DOHH2 (cell line): ENCODE measurements at regions not wholly inside any gene's neighbourhood (a gene's known extent, or its start where the extent isn't known, plus 50 kb on each side); places are given as distances from the start of the nearest gene placed in this dataset.

Experiments used
- H3F3A ChIP-seq: fragments of 200-600 bp; sonication (generic), shearing (Covaris generic); 2 replicates; pipeline ENCODE4 v1.6.0; 2016; ENCODE audit warnings: antibody characterized with exemption, mild to moderate bottlenecking; ENCODE audit not compliant: control insufficient read depth, insufficient read depth
- H3K27ac ChIP-seq: fragments of 200-600 bp; sonication (generic); 2 replicates; pipeline ENCODE4 v1.5.1; 2014; ENCODE audit warnings: low read depth, mild to moderate bottlenecking, low read length, moderate library complexity
- H3K27me3 ChIP-seq: fragments of 200-600 bp; sonication (generic); 2 replicates; pipeline ENCODE4 v1.6.1; 2014; ENCODE audit warnings: mild to moderate bottlenecking, low read length, mixed read lengths; ENCODE audit not compliant: control insufficient read depth
- H3K36me3 ChIP-seq: fragments of 200-600 bp; sonication (generic); 2 replicates; pipeline ENCODE4 v1.6.1; 2014; ENCODE audit warnings: mild to moderate bottlenecking, low read length, moderate library complexity, mixed read lengths; ENCODE audit not compliant: control insufficient read depth
- H3K4me1 ChIP-seq: fragments of 200-600 bp; sonication (generic); 2 replicates; pipeline ENCODE4 v1.6.1; 2014; ENCODE audit warnings: mild to moderate bottlenecking, low read length, mixed read lengths; ENCODE audit not compliant: control insufficient read depth
- H3K4me2 ChIP-seq: fragments of 200-600 bp; sonication (generic); 2 replicates; pipeline ENCODE4 v1.6.0; 2014; ENCODE audit warnings: mild to moderate bottlenecking, low read length, moderate library complexity
- H3K4me3 ChIP-seq: fragments of 200-600 bp; sonication (generic); 2 replicates; pipeline ENCODE4 v1.5.1; 2014; ENCODE audit warnings: mild to moderate bottlenecking, low read length, mixed read lengths
- H3K79me2 ChIP-seq: fragments of 200-600 bp; sonication (generic); 2 replicates; pipeline ENCODE4 v1.6.1; 2014; ENCODE audit warnings: mild to moderate bottlenecking, low read length, mixed read lengths; ENCODE audit not compliant: control insufficient read depth
- H3K9me2 ChIP-seq: fragments of 200-600 bp; sonication (generic); replicated peaks from 2 replicates; pipeline ENCODE4 v1.6.1; 2014; ENCODE audit warnings: mild to moderate bottlenecking, low read length, mixed read lengths; ENCODE audit not compliant: control insufficient read depth
- H3K9me3 ChIP-seq: fragments of 200-600 bp; sonication (generic); 2 replicates; pipeline ENCODE4 v1.6.1; 2014; ENCODE audit warnings: antibody characterized with exemption, low read length, mixed read lengths; ENCODE audit not compliant: control insufficient read depth, insufficient read depth
- H4K20me1 ChIP-seq: fragments of 200-600 bp; sonication (generic); 2 replicates; pipeline ENCODE4 v1.6.0; 2014; ENCODE audit warnings: low read depth, mild to moderate bottlenecking, antibody characterized with exemption, low read length, moderate library complexity; ENCODE audit not compliant: control insufficient read depth, insufficient read depth
- CTCF ChIP-seq: fragments of 200-600 bp; sonication (generic); IDR thresholded peaks from one replicate; pipeline ENCODE4 v1.5.1; 2014; ENCODE audit warnings: antibody characterized with exemption, mild to moderate bottlenecking, low read depth, low read length; ENCODE audit not compliant: poor library complexity, severe bottlenecking
- EZH2phosphoT487 ChIP-seq: fragments of 200-600 bp; sonication (generic); IDR thresholded peaks from 2 replicates; pipeline ENCODE4 v1.6.1; 2017; ENCODE audit warnings: borderline replicate concordance, mild to moderate bottlenecking, antibody characterized with exemption, low read length, moderate library complexity, mixed read lengths

GRCh38 chr14:98501335-98501734, 770.7 kb downstream of the BCL11B start:
- no peaks in the 10 kb centered on the region for H3K9me3 ChIP-seq
- H3K4me3 ChIP-seq, result no peak overlapping the region
- no peaks in the 10 kb centered on the region for H3K27me3 ChIP-seq
- TF ChIP-seq CTCF (no peak), EZH2phosphoT487 (no peak)
- no peaks in the 10 kb centered on the region for H3K9me2 ChIP-seq
- H4K20me1 ChIP-seq, result no peaks in the 10 kb centered on the region
- no peaks in the 10 kb centered on the region for H3K4me1 ChIP-seq
- H3F3A ChIP-seq, result no peaks in the 10 kb centered on the region
- H3K27ac ChIP-seq, result no peak overlapping the region
- no peaks in the 10 kb centered on the region for H3K36me3 ChIP-seq
- H3K4me2 ChIP-seq, result no peak overlapping the region
- H3K79me2 ChIP-seq, result no peaks in the 10 kb centered on the region

GRCh38 chr14:98501836-98502235, 770.2 kb downstream of the BCL11B start:
- Histone ChIP-seq H4K20me1 (no peaks in the 10 kb centered on the region), H3K27me3 (no peaks in the 10 kb centered on the region), H3K4me3 (no peak overlapping the region), H3K79me2 (no peaks in the 10 kb centered on the region), H3K9me2 (no peaks in the 10 kb centered on the region), H3K27ac (no peak overlapping the region), H3K4me1 (no peaks in the 10 kb centered on the region), H3K36me3 (no peaks in the 10 kb centered on the region), H3K9me3 (no peaks in the 10 kb centered on the region), H3F3A (no peaks in the 10 kb centered on the region), H3K4me2 (no peak overlapping the region)
- no peak for TF ChIP-seq EZH2phosphoT487
- no peak for TF ChIP-seq CTCF

- Histone ChIP-seq H3K4me1 (no peaks in the 10 kb centered on the region), H3K27ac (no peak overlapping the region), H3K9me3 (no peaks in the 10 kb centered on the region), H3K4me2 (no peak overlapping the region), H3K4me3 (no peak overlapping the region), H3K9me2 (no peaks in the 10 kb centered on the region), H3K36me3 (no peaks in the 10 kb centered on the region), H4K20me1 (no peaks in the 10 kb centered on the region), H3K27me3 (no peaks in the 10 kb centered on the region), H3F3A (no peaks in the 10 kb centered on the region), H3K79me2 (no peaks in the 10 kb centered on the region)
- TF ChIP-seq EZH2phosphoT487 (no peak), CTCF (no peak)
These were observed 768.7 kb downstream of the BCL11B start for GRCh38 chr14:98503086-98503815.
